HepG2 (cell line): ENCODE measurements at regions not wholly inside any gene's neighbourhood (a gene's known extent, or its start where the extent isn't known, plus 50 kb on each side); places are given as distances from the start of the nearest gene placed in this dataset.
A peak's percentile ranks its signal among the peaks of the same experiment; 100 is the strongest.

Source experiments
- DNMT1 ChIP-seq: sonication (generic); formaldehyde crosslinking; IDR thresholded peaks from 2 replicates; pipeline ENCODE4 v1.5.1; 2020; ENCODE audit warnings: mild to moderate bottlenecking, missing genetic modification reagents
- ELF1 ChIP-seq: sonication (generic); formaldehyde crosslinking; IDR thresholded peaks from 2 replicates; pipeline ENCODE4 v1.4.0; 2020; ENCODE audit warnings: missing genetic modification reagents
- ESRRA ChIP-seq: sonication (generic); formaldehyde crosslinking; IDR thresholded peaks from 2 replicates; pipeline ENCODE4 v1.5.1; 2020; ENCODE audit warnings: mild to moderate bottlenecking, low read depth, missing genetic modification reagents
- GATA4 ChIP-seq: sonication (generic); IDR thresholded peaks from 2 replicates; pipeline ENCODE4 v1.6.1; 2016; ENCODE audit warnings: antibody characterized with exemption, low read depth, borderline replicate concordance
- GATAD2A ChIP-seq: IDR thresholded peaks from 2 replicates; pipeline ENCODE4 v1.6.1; 2016
- GFI1 ChIP-seq: sonication (generic); formaldehyde crosslinking; IDR thresholded peaks from 2 replicates; pipeline ENCODE4 v1.5.0; 2020; ENCODE audit warnings: missing genetic modification reagents, mild to moderate bottlenecking, borderline replicate concordance
- MAFK ChIP-seq, 2 experiments: IDR thresholded peaks in 1 of 2; conservative IDR thresholded peaks in 1 of 2; 2 replicates each; pipeline ENCODE4 v1.6.1; 2011; ENCODE audit warnings: improper control_type of control experiment in 2 of 2, low read length in 2 of 2
- SOX6 ChIP-seq, 2 experiments: fragments of 450-650 bp in 1 of 2; sonication (generic) in 1 of 2; formaldehyde crosslinking in 1 of 2; IDR thresholded peaks; 2 replicates each; pipeline versions ENCODE4 v1.4.0 to v1.6.1; 2017 to 2020; ENCODE audit warnings: antibody characterized with exemption in 1 of 2, mild to moderate bottlenecking in 1 of 2, missing genetic modification reagents in 1 of 2
- STAT5B ChIP-seq: sonication (generic); formaldehyde crosslinking; IDR thresholded peaks from 2 replicates; pipeline ENCODE4 v1.4.0; 2020; ENCODE audit warnings: missing genetic modification reagents
- U2AF1 ChIP-seq: fragments of 200-400 bp; formaldehyde crosslinking; optimal IDR thresholded peaks from 2 replicates; pipeline ENCODE3; 2017; ENCODE audit warnings: mild to moderate bottlenecking, low read depth, low read length
- ZNF432 ChIP-seq: sonication (generic); formaldehyde crosslinking; IDR thresholded peaks from 2 replicates; pipeline ENCODE4 v1.5.0; 2020; ENCODE audit warnings: missing genetic modification reagents, mild to moderate bottlenecking, borderline replicate concordance
- ZNF709 ChIP-seq: sonication (generic); formaldehyde crosslinking; IDR thresholded peaks from 2 replicates; pipeline ENCODE4 v1.5.0; 2020; ENCODE audit warnings: mild to moderate bottlenecking, missing genetic modification reagents
- ZNF737 ChIP-seq: sonication (generic); formaldehyde crosslinking; IDR thresholded peaks from 2 replicates; pipeline ENCODE4 v1.5.0; 2020; ENCODE audit warnings: missing genetic modification reagents, mild to moderate bottlenecking, borderline replicate concordance
- ZSCAN29 ChIP-seq: sonication (generic); formaldehyde crosslinking; conservative IDR thresholded peaks from 2 replicates; pipeline ENCODE4 v1.4.0; 2020; ENCODE audit warnings: mild to moderate bottlenecking, missing genetic modification reagents
- TF ChIP-seq, protein P1 (sequence below): sonication (generic); formaldehyde crosslinking; IDR thresholded peaks from 2 replicates; pipeline ENCODE4 v1.8.1; 2023; ENCODE audit warnings: mild to moderate bottlenecking, inconsistent platforms, moderate library complexity, missing genetic modification reagents, borderline replicate concordance
- TF ChIP-seq, protein P2 (sequence below): IDR thresholded peaks from 2 replicates; pipeline ENCODE4 v1.6.1; 2016; ENCODE audit warnings: control low read depth
- TF ChIP-seq, protein P3 (sequence below): sonication (generic); formaldehyde crosslinking; IDR thresholded peaks from 2 replicates; pipeline ENCODE4 v1.9.0; 2021; ENCODE audit warnings: missing genetic modification reagents, borderline replicate concordance
- TF ChIP-seq, protein P4 (sequence below): sonication (generic); formaldehyde crosslinking; IDR thresholded peaks from 2 replicates; pipeline ENCODE4 v1.4.0; 2020; ENCODE audit warnings: low read depth, mild to moderate bottlenecking, missing genetic modification reagents
- TF ChIP-seq, protein P5 (sequence below): sonication (generic); formaldehyde crosslinking; IDR thresholded peaks from 2 replicates; pipeline ENCODE4 v1.4.0; 2020; ENCODE audit warnings: missing genetic modification reagents

DNA sequence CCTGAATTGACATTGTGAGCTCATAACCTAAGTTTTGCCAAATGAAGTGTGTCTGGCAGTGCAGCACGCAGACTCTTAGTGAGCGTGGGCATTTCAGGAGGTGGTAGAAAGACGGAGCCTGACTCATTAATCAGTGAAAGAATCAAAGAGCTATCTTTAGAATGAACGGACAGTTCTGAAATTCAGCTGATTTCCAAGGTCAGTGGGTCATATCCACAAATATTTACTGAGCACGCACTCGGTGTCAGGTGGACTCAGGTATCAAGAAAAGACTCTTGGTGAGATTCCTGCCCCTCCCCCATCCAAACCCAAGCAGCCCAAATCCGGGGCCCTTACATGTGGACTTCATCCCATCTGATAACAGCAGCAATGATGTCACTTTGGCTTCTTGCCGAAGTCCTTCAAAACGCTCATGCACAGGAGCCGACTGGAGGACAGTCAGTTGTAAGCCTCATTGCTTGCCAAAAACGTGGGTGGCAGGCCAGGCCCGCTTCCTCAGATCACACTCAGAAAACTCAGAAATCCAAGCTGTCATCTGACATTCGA lies 185.8 kb downstream of the HS3ST3A1 start (continued):
- TF ChIP-seq, protein P1, sequence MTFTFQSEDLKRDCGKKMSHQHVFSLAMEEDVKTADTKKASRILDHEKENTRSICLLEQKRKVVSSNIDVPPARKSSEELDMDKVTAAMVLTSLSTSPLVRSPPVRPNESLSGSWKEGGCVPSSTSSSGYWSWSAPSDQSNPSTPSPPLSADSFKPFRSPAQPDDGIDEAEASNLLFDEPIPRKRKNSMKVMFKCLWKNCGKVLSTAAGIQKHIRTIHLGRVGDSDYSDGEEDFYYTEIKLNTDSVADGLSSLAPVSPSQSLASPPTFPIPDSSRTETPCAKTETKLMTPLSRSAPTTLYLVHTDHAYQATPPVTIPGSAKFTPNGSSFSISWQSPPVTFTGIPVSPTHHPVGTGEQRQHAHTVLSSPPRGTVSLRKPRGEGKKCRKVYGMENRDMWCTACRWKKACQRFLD, result no peak
- TF ChIP-seq, protein P2, sequence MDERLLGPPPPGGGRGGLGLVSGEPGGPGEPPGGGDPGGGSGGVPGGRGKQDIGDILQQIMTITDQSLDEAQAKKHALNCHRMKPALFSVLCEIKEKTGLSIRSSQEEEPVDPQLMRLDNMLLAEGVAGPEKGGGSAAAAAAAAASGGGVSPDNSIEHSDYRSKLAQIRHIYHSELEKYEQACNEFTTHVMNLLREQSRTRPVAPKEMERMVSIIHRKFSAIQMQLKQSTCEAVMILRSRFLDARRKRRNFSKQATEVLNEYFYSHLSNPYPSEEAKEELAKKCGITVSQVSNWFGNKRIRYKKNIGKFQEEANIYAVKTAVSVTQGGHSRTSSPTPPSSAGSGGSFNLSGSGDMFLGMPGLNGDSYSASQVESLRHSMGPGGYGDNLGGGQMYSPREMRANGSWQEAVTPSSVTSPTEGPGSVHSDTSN (CRISPR knock-in tag), result no peak
- no peak for TF ChIP-seq ZSCAN29
- TF ChIP-seq ZNF737, result no peak
- no peak for TF ChIP-seq STAT5B (CRISPR knock-in tag)
- TF ChIP-seq U2AF1, result no peak
- TF ChIP-seq, protein P3, sequence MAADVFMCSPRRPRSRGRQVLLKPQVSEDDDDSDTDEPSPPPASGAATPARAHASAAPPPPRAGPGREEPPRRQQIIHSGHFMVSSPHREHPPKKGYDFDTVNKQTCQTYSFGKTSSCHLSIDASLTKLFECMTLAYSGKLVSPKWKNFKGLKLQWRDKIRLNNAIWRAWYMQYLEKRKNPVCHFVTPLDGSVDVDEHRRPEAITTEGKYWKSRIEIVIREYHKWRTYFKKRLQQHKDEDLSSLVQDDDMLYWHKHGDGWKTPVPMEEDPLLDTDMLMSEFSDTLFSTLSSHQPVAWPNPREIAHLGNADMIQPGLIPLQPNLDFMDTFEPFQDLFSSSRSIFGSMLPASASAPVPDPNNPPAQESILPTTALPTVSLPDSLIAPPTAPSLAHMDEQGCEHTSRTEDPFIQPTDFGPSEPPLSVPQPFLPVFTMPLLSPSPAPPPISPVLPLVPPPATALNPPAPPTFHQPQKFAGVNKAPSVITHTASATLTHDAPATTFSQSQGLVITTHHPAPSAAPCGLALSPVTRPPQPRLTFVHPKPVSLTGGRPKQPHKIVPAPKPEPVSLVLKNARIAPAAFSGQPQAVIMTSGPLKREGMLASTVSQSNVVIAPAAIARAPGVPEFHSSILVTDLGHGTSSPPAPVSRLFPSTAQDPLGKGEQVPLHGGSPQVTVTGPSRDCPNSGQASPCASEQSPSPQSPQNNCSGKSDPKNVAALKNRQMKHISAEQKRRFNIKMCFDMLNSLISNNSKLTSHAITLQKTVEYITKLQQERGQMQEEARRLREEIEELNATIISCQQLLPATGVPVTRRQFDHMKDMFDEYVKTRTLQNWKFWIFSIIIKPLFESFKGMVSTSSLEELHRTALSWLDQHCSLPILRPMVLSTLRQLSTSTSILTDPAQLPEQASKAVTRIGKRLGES (CRISPR knock-in tag), result peak; percentile 78
- no peak for TF ChIP-seq MAFK (conservative IDR thresholded peaks at IDR 0.05 in 1 of 2, IDR thresholded peaks at IDR 0.05 in 1 of 2; ENCODE audit: low read length in 2 of 2)
- TF ChIP-seq ESRRA, result peak; percentile 77
- TF ChIP-seq DNMT1 (CRISPR knock-in tag), result no peak
- no peak for TF ChIP-seq ZNF432 (CRISPR knock-in tag)
- TF ChIP-seq, protein P4, sequence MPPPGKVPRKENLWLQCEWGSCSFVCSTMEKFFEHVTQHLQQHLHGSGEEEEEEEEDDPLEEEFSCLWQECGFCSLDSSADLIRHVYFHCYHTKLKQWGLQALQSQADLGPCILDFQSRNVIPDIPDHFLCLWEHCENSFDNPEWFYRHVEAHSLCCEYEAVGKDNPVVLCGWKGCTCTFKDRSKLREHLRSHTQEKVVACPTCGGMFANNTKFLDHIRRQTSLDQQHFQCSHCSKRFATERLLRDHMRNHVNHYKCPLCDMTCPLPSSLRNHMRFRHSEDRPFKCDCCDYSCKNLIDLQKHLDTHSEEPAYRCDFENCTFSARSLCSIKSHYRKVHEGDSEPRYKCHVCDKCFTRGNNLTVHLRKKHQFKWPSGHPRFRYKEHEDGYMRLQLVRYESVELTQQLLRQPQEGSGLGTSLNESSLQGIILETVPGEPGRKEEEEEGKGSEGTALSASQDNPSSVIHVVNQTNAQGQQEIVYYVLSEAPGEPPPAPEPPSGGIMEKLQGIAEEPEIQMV, result 0 out of 2 replicates have a peak, but pooled peaks have one; percentile 37
- peak; percentile 88; the same call in 1 of the 2 replicates for TF ChIP-seq GATA4
- no peak for TF ChIP-seq SOX6 (IDR thresholded peaks at IDR 0.05)
- TF ChIP-seq SOX6 (CRISPR knock-in tag; IDR thresholded peaks at IDR 0.05), result peak; percentile 84
- peak; percentile 24; the same call in 1 of the 2 replicates for TF ChIP-seq ZNF709 (CRISPR knock-in tag)
- TF ChIP-seq GATAD2A (CRISPR knock-in tag), result peak; percentile 90
- peak; percentile 83 for TF ChIP-seq GFI1 (CRISPR knock-in tag)
- peak; percentile 44; the same call in 1 of the 2 replicates for TF ChIP-seq ELF1
- TF ChIP-seq, protein P5, sequence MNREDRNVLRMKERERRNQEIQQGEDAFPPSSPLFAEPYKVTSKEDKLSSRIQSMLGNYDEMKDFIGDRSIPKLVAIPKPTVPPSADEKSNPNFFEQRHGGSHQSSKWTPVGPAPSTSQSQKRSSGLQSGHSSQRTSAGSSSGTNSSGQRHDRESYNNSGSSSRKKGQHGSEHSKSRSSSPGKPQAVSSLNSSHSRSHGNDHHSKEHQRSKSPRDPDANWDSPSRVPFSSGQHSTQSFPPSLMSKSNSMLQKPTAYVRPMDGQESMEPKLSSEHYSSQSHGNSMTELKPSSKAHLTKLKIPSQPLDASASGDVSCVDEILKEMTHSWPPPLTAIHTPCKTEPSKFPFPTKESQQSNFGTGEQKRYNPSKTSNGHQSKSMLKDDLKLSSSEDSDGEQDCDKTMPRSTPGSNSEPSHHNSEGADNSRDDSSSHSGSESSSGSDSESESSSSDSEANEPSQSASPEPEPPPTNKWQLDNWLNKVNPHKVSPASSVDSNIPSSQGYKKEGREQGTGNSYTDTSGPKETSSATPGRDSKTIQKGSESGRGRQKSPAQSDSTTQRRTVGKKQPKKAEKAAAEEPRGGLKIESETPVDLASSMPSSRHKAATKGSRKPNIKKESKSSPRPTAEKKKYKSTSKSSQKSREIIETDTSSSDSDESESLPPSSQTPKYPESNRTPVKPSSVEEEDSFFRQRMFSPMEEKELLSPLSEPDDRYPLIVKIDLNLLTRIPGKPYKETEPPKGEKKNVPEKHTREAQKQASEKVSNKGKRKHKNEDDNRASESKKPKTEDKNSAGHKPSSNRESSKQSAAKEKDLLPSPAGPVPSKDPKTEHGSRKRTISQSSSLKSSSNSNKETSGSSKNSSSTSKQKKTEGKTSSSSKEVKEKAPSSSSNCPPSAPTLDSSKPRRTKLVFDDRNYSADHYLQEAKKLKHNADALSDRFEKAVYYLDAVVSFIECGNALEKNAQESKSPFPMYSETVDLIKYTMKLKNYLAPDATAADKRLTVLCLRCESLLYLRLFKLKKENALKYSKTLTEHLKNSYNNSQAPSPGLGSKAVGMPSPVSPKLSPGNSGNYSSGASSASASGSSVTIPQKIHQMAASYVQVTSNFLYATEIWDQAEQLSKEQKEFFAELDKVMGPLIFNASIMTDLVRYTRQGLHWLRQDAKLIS (CRISPR knock-in tag), result no peak
